ENCODE measurements at regions not wholly inside any gene's neighbourhood (a gene's known extent, or its start where the extent isn't known, plus 50 kb on each side); places are given as distances from the start of the nearest gene placed in this dataset.

DNA sequence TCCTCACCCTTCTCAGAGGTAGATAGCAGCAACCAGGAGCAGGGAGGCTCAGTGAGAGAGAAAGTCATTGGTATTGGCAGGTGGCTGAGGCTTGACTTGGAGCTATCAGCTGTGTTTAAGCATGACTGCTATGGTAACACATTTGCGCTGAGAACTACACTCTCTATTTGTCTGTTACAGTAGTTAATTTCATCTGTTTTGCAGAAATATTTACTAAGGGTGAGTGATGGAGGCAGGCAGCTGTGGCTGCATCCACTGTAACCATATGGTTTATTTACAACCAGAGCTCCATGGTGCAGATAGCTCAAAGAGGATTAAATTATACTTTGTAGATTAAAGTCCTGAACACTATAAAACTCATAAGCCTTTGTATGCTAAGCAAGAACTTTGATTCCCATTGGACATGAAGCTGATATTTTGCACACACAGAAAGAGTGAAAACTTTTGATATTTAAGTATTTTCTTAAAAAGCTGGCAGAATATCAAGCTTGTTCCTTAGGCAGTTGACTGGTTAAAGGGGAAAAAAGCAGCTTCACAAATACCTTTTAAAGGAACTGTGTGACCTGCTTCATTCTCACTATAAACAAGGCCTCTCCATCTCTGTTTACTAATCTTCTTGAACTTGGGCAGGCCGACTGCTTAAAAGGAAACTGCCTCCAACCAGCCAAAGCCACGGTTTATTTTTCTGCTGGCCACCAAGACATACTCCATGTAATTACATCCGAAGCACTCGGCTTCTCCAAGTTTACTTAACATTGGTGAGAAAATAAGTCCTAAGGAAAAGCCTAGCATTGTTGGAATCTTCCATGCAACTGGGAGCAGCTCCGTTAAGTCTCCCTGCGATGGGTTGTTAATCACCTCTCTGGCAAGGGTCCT, 299.8 kb upstream of the ZFHX3 start:
- Mint-ChIP-seq H3K4me3 (no peak overlapping the region), H3K36me3 (ENCODE audit: low read depth) (no peaks in the 10 kb centered on the region), H3K27me3 (ENCODE audit: insufficient read depth) (peaks cover 4% of the 10 kb centered on the region), H3K27ac (no peak overlapping the region), H3K9me3 (no peaks in the 10 kb centered on the region), H3K4me1 (peaks cover 37% of the 10 kb centered on the region)
- H3K36me3 ChIP-seq (ENCODE audit: control insufficient read depth, insufficient read depth, low read length): no peaks in the 10 kb centered on the region
- no peaks in the 10 kb centered on the region for H3K27me3 ChIP-seq (ENCODE audit: control insufficient read depth, insufficient read depth, low read length, poor library complexity, severe bottlenecking)
- TF ChIP-seq, protein P1, sequence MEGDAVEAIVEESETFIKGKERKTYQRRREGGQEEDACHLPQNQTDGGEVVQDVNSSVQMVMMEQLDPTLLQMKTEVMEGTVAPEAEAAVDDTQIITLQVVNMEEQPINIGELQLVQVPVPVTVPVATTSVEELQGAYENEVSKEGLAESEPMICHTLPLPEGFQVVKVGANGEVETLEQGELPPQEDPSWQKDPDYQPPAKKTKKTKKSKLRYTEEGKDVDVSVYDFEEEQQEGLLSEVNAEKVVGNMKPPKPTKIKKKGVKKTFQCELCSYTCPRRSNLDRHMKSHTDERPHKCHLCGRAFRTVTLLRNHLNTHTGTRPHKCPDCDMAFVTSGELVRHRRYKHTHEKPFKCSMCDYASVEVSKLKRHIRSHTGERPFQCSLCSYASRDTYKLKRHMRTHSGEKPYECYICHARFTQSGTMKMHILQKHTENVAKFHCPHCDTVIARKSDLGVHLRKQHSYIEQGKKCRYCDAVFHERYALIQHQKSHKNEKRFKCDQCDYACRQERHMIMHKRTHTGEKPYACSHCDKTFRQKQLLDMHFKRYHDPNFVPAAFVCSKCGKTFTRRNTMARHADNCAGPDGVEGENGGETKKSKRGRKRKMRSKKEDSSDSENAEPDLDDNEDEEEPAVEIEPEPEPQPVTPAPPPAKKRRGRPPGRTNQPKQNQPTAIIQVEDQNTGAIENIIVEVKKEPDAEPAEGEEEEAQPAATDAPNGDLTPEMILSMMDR (conservative IDR thresholded peaks at IDR 0.05): no peak
- H3K27ac ChIP-seq (ENCODE audit: low read depth, low read length): no peak overlapping the region
- H3K9me3 ChIP-seq (ENCODE audit: control insufficient read depth, low read length): no peaks in the 10 kb centered on the region
- H3K4me1 ChIP-seq (ENCODE audit: control insufficient read depth, insufficient read depth, low read length): peaks cover 16% of the 10 kb centered on the region
- no peak for DNase-seq
- H3K4me3 ChIP-seq (ENCODE audit: low read length): no peak overlapping the region
- 93 to 99% methylated on average over 7 of the region's 7 CpGs for WGBS, 2 experiments (ENCODE audit: insufficient coverage in 1 of 2, insufficient read length in 1 of 2)
- H3K9ac ChIP-seq (ENCODE audit: extremely low read depth, low read length, poor library complexity, severe bottlenecking): no peak overlapping the region

DNA sequence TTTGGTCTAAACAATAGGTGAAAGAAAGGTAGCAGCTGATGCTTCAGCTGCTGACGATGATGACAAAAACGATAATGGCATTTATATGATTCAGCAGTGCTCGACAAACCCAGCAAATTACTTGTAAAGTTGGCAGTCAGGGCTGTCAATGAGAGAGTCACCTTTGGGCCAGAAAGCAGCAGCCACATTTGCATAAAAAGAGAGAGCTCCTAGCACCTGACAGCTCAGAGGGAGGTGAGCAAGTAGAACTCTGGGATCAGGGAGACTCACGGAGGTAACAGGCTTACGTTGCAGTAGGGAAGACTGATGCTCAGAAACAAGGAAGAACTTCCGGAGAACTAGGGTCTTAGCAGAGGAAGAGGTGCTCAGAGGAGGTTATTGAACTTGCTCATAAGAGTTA, 291.9 kb upstream of the ZFHX3 start:
- no peaks in the 10 kb centered on the region for H3K9me3 Mint-ChIP-seq

DNA sequence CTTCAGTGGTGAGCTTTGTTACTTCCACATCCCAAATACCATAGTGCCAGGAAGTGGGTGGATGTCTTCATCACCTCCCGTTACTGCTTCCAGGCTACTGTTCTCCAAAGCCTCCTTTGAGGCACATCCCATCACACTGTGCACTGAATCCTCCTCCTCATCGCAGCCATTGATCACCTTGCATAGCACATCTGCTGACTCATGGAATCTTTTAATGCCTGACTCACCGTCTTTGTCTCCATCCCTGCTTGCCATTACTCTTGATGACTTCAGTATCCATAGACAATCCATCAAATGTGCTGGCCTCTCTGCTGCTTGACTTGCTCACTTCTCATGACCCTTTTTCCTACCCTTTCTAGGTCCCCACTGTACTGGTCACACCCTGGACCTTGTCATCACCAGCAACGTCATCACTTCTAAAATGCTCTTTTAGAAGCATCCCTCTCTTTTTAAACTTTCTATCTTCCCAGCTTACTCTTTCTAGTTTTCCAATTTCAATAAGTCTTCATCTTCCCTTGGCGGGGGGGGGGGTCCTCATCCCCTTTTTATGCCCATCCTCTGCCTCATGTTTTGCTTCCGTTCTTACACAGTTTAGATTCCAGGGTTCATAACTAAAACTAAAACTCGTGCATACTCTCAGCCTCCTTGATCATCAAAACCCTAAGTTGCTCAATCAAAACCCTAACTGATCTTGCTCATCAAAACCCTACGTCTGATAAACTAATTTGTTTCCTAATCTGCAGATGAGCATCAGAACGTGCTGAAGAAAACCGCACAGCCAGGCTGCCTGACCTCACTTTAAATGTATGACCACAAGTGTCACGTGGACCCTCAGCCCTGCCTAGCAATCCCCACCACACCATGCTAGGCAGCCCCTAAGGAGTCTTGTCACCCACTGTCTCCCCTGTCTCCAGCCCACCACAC, 289.7 kb upstream of the ZFHX3 start:
- Mint-ChIP-seq H3K27ac (no peak overlapping the region), H3K36me3 (ENCODE audit: low read depth) (no peaks in the 10 kb centered on the region), H3K4me3 (no peak overlapping the region), H3K4me1 (peaks cover 3% of the 10 kb centered on the region), H3K27me3 (ENCODE audit: insufficient read depth) (no peaks in the 10 kb centered on the region), H3K9me3 (no peaks in the 10 kb centered on the region)
- no peaks in the 10 kb centered on the region for H3K27me3 ChIP-seq (ENCODE audit: control insufficient read depth, insufficient read depth, low read length, poor library complexity, severe bottlenecking)
- TF ChIP-seq, protein P1 (conservative IDR thresholded peaks at IDR 0.05): no peak
- DNase-seq: no peak
- H3K9me3 ChIP-seq (ENCODE audit: control insufficient read depth, low read length): no peaks in the 10 kb centered on the region
- no peak overlapping the region for H3K4me3 ChIP-seq (ENCODE audit: low read length)
- 84 to 86% methylated on average over 11 of the region's 11 CpGs for WGBS, 2 experiments (ENCODE audit: insufficient coverage in 1 of 2, insufficient read length in 1 of 2)
- H3K36me3 ChIP-seq (ENCODE audit: control insufficient read depth, insufficient read depth, low read length): no peaks in the 10 kb centered on the region
- H3K27ac ChIP-seq (ENCODE audit: low read depth, low read length): no peak overlapping the region
- no peak overlapping the region for H3K9ac ChIP-seq (ENCODE audit: extremely low read depth, low read length, poor library complexity, severe bottlenecking)
- H3K4me1 ChIP-seq (ENCODE audit: control insufficient read depth, insufficient read depth, low read length): no peaks in the 10 kb centered on the region

More for the DNA sequence above, 291.9 kb upstream of the ZFHX3 start:
- Histone ChIP-seq H3K27me3 (ENCODE audit: control insufficient read depth, insufficient read depth, low read length, poor library complexity, severe bottlenecking) (no peaks in the 10 kb centered on the region), H3K9ac (ENCODE audit: extremely low read depth, low read length, poor library complexity, severe bottlenecking) (no peak overlapping the region), H3K4me3 (ENCODE audit: low read length) (no peak overlapping the region), H3K36me3 (ENCODE audit: control insufficient read depth, insufficient read depth, low read length) (no peaks in the 10 kb centered on the region), H3K9me3 (ENCODE audit: control insufficient read depth, low read length) (no peaks in the 10 kb centered on the region), H3K27ac (ENCODE audit: low read depth, low read length) (no peak overlapping the region), H3K4me1 (ENCODE audit: control insufficient read depth, insufficient read depth, low read length) (no peaks in the 10 kb centered on the region)
- no peaks in the 10 kb centered on the region for H3K27me3 Mint-ChIP-seq (ENCODE audit: insufficient read depth)
- DNase-seq: no peak
- H3K36me3 Mint-ChIP-seq (ENCODE audit: low read depth): no peaks in the 10 kb centered on the region
- H3K4me1 Mint-ChIP-seq: peaks cover 3% of the 10 kb centered on the region
- WGBS, 2 experiments (ENCODE audit: insufficient coverage in 1 of 2, insufficient read length in 1 of 2): 82 to 90% methylated on average over 6 of the region's 6 CpGs
- H3K4me3 Mint-ChIP-seq: no peak overlapping the region
- TF ChIP-seq, protein P1 (conservative IDR thresholded peaks at IDR 0.05): no peak
- H3K27ac Mint-ChIP-seq: no peak overlapping the region

Measured in endodermal cell (in vitro differentiated cells).